ENCODE measurements at regions not wholly inside any gene's neighbourhood (a gene's known extent, or its start where the extent isn't known, plus 50 kb on each side); places are given as distances from the start of the nearest gene placed in this dataset.

GRCh38 chr12:67506739-67507138, 141.8 kb upstream of the DYRK2 start:
- no peak for DNase-seq

- DNase-seq: no peak
Observed at GRCh38 chr12:67508830-67509229, 139.7 kb upstream of the DYRK2 start.

GRCh38 chr12:67509666-67510386, 138.7 kb upstream of the DYRK2 start:
- DNase-seq: no peak

GRCh38 chr12:67512061-67512460, 136.5 kb upstream of the DYRK2 start:
- no peak for DNase-seq

- DNase-seq: no peak
Observed at GRCh38 chr12:67514502-67514901, 134.0 kb upstream of the DYRK2 start.

- DNase-seq: peak; percentile 17
Observed at GRCh38 chr12:67515679-67516340, 132.7 kb upstream of the DYRK2 start.

GRCh38 chr12:67517181-67517887, 131.2 kb upstream of the DYRK2 start:
- no peak for DNase-seq

- no peak for DNase-seq
Observed at GRCh38 chr12:67519484-67520433, 128.8 kb upstream of the DYRK2 start.

- no peak for DNase-seq
Observed at GRCh38 chr12:67520606-67521005, 127.9 kb upstream of the DYRK2 start.

GRCh38 chr12:67522222-67522621, 126.3 kb upstream of the DYRK2 start:
- DNase-seq: no peak

GRCh38 chr12:67523538-67523937, 125.0 kb upstream of the DYRK2 start:
- DNase-seq: no peak

- DNase-seq: no peak
Observed at GRCh38 chr12:67524861-67525616, 123.5 kb upstream of the DYRK2 start.

- DNase-seq: no peak
Observed at GRCh38 chr12:67525617-67525884, 123.0 kb upstream of the DYRK2 start.

GRCh38 chr12:67526129-67526528, 122.4 kb upstream of the DYRK2 start:
- no peak for DNase-seq

GRCh38 chr12:67531051-67531450, 117.5 kb upstream of the DYRK2 start:
- DNase-seq: no peak

- no peak for DNase-seq
Observed at GRCh38 chr12:67531501-67531900, 117.0 kb upstream of the DYRK2 start.

GRCh38 chr12:67533159-67533558, 115.4 kb upstream of the DYRK2 start:
- DNase-seq: no peak

GRCh38 chr12:67534046-67534445, 114.5 kb upstream of the DYRK2 start:
- DNase-seq: no peak

GRCh38 chr12:67534681-67535080, 113.9 kb upstream of the DYRK2 start:
- no peak for DNase-seq

- DNase-seq: no peak
Observed at GRCh38 chr12:67535176-67535575, 113.4 kb upstream of the DYRK2 start.

- no peak for DNase-seq
Observed at GRCh38 chr12:67535971-67536370, 112.6 kb upstream of the DYRK2 start.

- DNase-seq: no peak
Observed at GRCh38 chr12:67539329-67539728, 109.2 kb upstream of the DYRK2 start.
